SK-N-SH treated with all-trans-retinoic acid at 6 μM for 48 hours (cell line): ENCODE measurements at regions not wholly inside any gene's neighbourhood (a gene's known extent, or its start where the extent isn't known, plus 50 kb on each side); places are given as distances from the start of the nearest gene placed in this dataset.

ENCODE experiments used
- ARNTL ChIP-seq: fragments of 450-650 bp; formaldehyde crosslinking; IDR thresholded peaks from 2 replicates; pipeline ENCODE4 v1.5.0; 2020; ENCODE audit warnings: low read depth, mild to moderate bottlenecking, moderate library complexity, borderline replicate concordance
- GLIS3 ChIP-seq: fragments of 250-450 bp; sonication (Bioruptor Pico); IDR thresholded peaks from 2 replicates; pipeline ENCODE4 v1.5.0; 2020; ENCODE audit warnings: mild to moderate bottlenecking, moderate library complexity
- ISL1 ChIP-seq: fragments of 250-450 bp; sonication (Bioruptor Pico); IDR thresholded peaks from 2 replicates; pipeline ENCODE4 v2.1.2; 2022; ENCODE audit warnings: mild to moderate bottlenecking, moderate library complexity
- OSR1 ChIP-seq: fragments of 250-450 bp; sonication (Bioruptor Pico); IDR thresholded peaks from 2 replicates; pipeline ENCODE4 v1.8.0; 2022; ENCODE audit warnings: moderate library complexity, mild to moderate bottlenecking, inconsistent platforms
- PATZ1 ChIP-seq: fragments of 250-450 bp; sonication (Bioruptor Pico); IDR thresholded peaks from 2 replicates; pipeline ENCODE4 v1.8.0; 2020; ENCODE audit warnings: mild to moderate bottlenecking, moderate library complexity, borderline replicate concordance
- RARB ChIP-seq: fragments of 250-450 bp; sonication (Bioruptor Pico); IDR thresholded peaks from 2 replicates; pipeline ENCODE4 v1.8.0; 2021; ENCODE audit warnings: mild to moderate bottlenecking, moderate library complexity
- SNAI2 ChIP-seq: fragments of 250-450 bp; sonication (Bioruptor Pico); IDR thresholded peaks from 2 replicates; pipeline ENCODE4 v1.5.0; 2020; ENCODE audit warnings: mild to moderate bottlenecking, moderate library complexity
- TOX ChIP-seq: fragments of 250-450 bp; sonication (Bioruptor Pico); IDR thresholded peaks from 2 replicates; pipeline ENCODE4 v1.8.0; 2021; ENCODE audit warnings: mild to moderate bottlenecking, moderate library complexity, borderline replicate concordance
- TSHZ2 ChIP-seq: fragments of 250-450 bp; sonication (Bioruptor Pico); IDR thresholded peaks from 2 replicates; pipeline ENCODE4 v1.5.0; 2020; ENCODE audit warnings: mild to moderate bottlenecking, moderate library complexity
- ZFP3 ChIP-seq: fragments of 250-450 bp; sonication (Bioruptor Pico); IDR thresholded peaks from 2 replicates; pipeline ENCODE4 v1.5.0; 2020; ENCODE audit warnings: mild to moderate bottlenecking, moderate library complexity
- ZNF565 ChIP-seq: fragments of 450-650 bp; formaldehyde crosslinking; conservative IDR thresholded peaks from 2 replicates; pipeline ENCODE4 v1.5.0; 2020; ENCODE audit warnings: low read depth, mild to moderate bottlenecking, moderate library complexity

GRCh38 chr14:28596391-28596790 lies 170.2 kb upstream of the FOXG1 start:
- TF ChIP-seq SNAI2 (CRISPR knock-in tag) (no peak), ISL1 (CRISPR knock-in tag) (no peak), ZNF565 (CRISPR knock-in tag) (no peak), GLIS3 (no peak), PATZ1 (no peak), OSR1 (CRISPR knock-in tag) (no peak), ZFP3 (CRISPR knock-in tag) (no peak), ARNTL (no peak), RARB (CRISPR knock-in tag) (no peak), TOX (CRISPR knock-in tag) (no peak), TSHZ2 (no peak)
